H1 (cell line): ENCODE measurements at regions not wholly inside any gene's neighbourhood (a gene's known extent, or its start where the extent isn't known, plus 50 kb on each side); places are given as distances from the start of the nearest gene placed in this dataset.

Source experiments
- ASH2L ChIP-seq: fragments of 200-600, 300-600 bp; sonication (generic); IDR thresholded peaks from one replicate; pipeline ENCODE4 v1.7.1; 2017; ENCODE audit warnings: low read length
- BACH1 ChIP-seq: IDR thresholded peaks from 2 replicates; pipeline ENCODE4 v1.6.1; 2012; ENCODE audit warnings: low read length, improper control_type of control experiment
- CBX8 ChIP-seq: fragments of 300-800, 300-1000 bp; sonication (generic); IDR thresholded peaks from 2 replicates; pipeline ENCODE4 v1.7.1; 2016; ENCODE audit warnings: low read depth, low read length, borderline replicate concordance
- GABPA ChIP-seq: IDR thresholded peaks from 2 replicates; pipeline ENCODE4 v1.6.1; 2011; ENCODE audit warnings: mild to moderate bottlenecking, low read length, moderate library complexity, borderline replicate concordance; ENCODE audit not compliant: insufficient read depth
- POLR2A ChIP-seq, 2 experiments: IDR thresholded peaks; 1 replicate in 1 of 2; 2 replicates in 1 of 2; pipeline ENCODE4 v1.6.1; 2011; ENCODE audit warnings: low read depth in 2 of 2, low read length in 2 of 2, mild to moderate bottlenecking in 2 of 2; ENCODE audit errors: control extremely low read depth in 1 of 2
- RFX5 ChIP-seq: IDR thresholded peaks from 2 replicates; pipeline ENCODE4 v1.6.1; 2011; ENCODE audit warnings: low read depth, low read length, improper control_type of control experiment, borderline replicate concordance
- SAP30 ChIP-seq: fragments of 300-600 bp; sonication (generic); IDR thresholded peaks from 2 replicates; pipeline ENCODE4 v1.7.1; 2012; ENCODE audit warnings: low read length, moderate library complexity, mild to moderate bottlenecking, inconsistent platforms; ENCODE audit not compliant: insufficient read depth, insufficient replicate concordance
- SUZ12 ChIP-seq: fragments of 200-600 bp; sonication (generic); IDR thresholded peaks from 2 replicates; pipeline ENCODE4 v1.6.1; 2012; ENCODE audit warnings: mild to moderate bottlenecking, inconsistent platforms, low read length, moderate library complexity, mixed read lengths
- TAF1 ChIP-seq: IDR thresholded peaks from 2 replicates; pipeline ENCODE4 v1.6.1; 2011; ENCODE audit warnings: mild to moderate bottlenecking, low read depth, low read length
- TF ChIP-seq, protein P1 (sequence below), 3 experiments: IDR thresholded peaks; 1 replicate in 2 of 3; 2 replicates in 1 of 3; pipeline versions ENCODE4 v1.5.1 to v1.6.1; 2011; ENCODE audit warnings: low read length in 3 of 3, mild to moderate bottlenecking in 3 of 3, inconsistent platforms in 2 of 3, low read depth in 1 of 3, moderate library complexity in 1 of 3; ENCODE audit not compliant: insufficient read depth in 1 of 3; ENCODE audit errors: control extremely low read depth in 1 of 3

GRCh38 chr6:37559050-37559449 lies 59.4 kb upstream of the CCDC167 start:
- TF ChIP-seq, protein P1, sequence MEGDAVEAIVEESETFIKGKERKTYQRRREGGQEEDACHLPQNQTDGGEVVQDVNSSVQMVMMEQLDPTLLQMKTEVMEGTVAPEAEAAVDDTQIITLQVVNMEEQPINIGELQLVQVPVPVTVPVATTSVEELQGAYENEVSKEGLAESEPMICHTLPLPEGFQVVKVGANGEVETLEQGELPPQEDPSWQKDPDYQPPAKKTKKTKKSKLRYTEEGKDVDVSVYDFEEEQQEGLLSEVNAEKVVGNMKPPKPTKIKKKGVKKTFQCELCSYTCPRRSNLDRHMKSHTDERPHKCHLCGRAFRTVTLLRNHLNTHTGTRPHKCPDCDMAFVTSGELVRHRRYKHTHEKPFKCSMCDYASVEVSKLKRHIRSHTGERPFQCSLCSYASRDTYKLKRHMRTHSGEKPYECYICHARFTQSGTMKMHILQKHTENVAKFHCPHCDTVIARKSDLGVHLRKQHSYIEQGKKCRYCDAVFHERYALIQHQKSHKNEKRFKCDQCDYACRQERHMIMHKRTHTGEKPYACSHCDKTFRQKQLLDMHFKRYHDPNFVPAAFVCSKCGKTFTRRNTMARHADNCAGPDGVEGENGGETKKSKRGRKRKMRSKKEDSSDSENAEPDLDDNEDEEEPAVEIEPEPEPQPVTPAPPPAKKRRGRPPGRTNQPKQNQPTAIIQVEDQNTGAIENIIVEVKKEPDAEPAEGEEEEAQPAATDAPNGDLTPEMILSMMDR (IDR thresholded peaks at IDR 0.05; ENCODE audit: control extremely low read depth in 1 of 3, insufficient read depth in 1 of 3, low read depth in 1 of 3, low read length in 3 of 3): no peak
- TF ChIP-seq CBX8 (no peak), BACH1 (no peak), RFX5 (no peak), TAF1 (no peak), SUZ12 (no peak), SAP30 (no peak), ASH2L (no peak), GABPA (no peak), POLR2A (IDR thresholded peaks at IDR 0.05; ENCODE audit: control extremely low read depth in 1 of 2, low read depth in 2 of 2, low read length in 2 of 2) (no peak)
